HG03432 (cell line): ENCODE measurements at regions not wholly inside any gene's neighbourhood (a gene's known extent, or its start where the extent isn't known, plus 50 kb on each side); places are given as distances from the start of the nearest gene placed in this dataset.

Experiments
- ATAC-seq: cut with Tn5 transposase; IDR thresholded peaks from one replicate; pipeline ENCODE4 v1.9.1; 2021; ENCODE audit warnings: mild to moderate bottlenecking, moderate library complexity; ENCODE audit not compliant: unreplicated experiment

DNA sequence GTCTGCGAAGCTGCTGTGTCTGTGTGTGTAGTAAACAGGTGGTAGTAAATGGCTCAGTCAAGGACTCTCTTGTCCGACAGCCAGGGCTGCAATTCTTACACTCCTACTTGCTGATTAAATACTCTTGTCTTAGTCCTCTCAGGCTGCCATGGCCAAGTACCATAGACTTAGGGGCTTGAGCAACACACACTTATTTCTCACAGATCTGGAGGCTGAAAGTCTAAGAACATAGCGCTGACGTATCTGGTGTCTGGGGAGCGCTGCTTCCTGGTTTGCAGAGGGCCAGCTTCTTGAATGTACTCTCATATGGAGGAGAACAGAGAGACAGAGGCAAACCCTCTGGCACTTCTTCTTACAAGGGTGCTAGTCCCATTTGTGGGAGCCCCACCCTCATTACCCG, 411.0 kb downstream of the MED10 start:
- ATAC-seq = no peak

DNA sequence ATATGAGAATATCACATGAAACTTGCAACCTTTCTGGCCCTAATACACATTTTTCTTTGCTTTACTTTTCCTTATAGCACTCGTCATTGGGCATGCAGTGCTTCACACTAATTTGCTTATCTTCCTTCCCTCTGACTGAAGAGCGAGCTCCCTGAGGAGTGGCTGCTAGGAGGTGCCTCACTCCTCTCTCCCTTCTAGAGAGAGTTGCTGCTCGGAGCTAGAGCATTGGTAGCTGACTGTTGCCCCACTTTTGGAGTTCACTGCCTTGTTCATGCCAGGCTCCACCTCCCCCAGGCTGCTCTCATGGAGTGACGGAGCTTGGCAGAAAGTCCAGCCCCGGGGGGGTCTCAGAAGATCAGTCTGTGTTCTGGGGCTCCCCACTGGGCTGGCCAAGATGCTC, 413.2 kb downstream of the MED10 start:
- no peak for ATAC-seq

- no peak for ATAC-seq
These were observed 414.0 kb downstream of the MED10 start for GRCh38 chr5:5964347-5964746.

GRCh38 chr5:5957737-5958136, 420.6 kb downstream of the MED10 start:
- ATAC-seq = no peak

DNA sequence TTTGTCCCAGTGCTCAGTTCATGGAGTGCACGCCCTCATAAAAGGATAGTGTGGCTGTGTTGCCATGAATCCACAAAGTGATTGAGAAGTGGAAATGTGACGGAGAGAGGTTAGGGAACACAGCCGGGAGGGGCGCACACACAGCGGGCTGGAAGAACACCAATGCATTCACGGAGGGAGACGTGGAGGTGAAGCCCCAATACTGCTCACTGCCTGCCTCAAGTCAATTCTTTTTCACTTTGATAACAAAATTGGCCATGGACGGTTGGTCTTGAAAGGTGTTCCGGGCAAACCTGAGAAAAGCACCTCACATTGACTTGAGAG, 424.1 kb downstream of the MED10 start:
- no peak for ATAC-seq

DNA sequence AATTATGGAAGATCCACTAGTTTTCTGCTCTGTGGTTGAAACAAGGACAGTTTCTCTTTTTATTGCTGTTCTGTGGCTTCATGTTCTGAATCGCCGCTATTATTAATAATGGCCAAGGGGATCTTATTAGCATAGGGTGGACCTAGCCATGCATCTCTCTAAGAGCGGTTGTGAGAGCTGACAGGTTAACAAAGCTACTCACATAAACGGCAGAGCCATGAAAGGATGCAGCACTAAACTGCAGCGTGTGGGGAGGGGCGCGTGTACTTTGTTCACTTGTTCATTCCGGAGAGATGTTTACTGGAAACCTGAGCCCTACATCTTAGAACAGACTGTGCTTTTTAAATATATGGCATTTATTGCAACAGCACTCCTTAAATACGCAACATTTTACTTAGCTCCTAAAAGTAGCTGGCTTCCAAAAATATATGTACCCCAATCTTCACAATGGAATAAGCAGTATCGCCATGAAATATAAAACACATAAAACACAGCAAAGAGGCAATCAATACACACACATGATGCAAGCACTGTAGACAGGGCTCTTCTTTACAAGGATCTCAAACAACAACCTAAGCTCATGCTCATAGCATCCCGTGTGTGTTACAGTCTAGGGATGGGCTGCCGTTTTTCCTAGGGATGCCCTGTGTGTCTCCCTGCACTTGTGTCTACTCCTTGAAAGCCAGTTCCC, 424.6 kb downstream of the MED10 start:
- ATAC-seq = no peak

GRCh38 chr5:5951953-5952352, 426.4 kb downstream of the MED10 start:
- no peak for ATAC-seq

DNA sequence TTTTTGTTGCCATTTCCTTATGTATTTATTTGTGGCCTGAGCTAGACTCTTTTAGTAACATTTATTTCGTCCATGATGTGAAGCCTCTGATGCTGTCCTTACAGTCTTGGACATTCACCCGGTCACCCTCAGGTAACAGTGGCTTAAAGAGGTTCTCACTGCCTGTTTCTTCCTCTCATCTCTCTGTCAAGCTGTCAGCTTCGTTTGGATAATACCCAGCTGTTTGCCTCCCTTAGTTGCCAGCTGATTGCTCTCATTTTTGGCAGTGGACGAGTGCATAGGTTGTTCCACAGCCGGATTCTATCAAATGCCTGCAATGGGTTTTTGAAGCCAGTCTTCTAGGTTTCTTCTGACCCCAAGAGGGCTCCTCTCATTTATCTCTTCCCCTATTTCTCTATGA, 427.7 kb downstream of the MED10 start:
- ATAC-seq = no peak

DNA sequence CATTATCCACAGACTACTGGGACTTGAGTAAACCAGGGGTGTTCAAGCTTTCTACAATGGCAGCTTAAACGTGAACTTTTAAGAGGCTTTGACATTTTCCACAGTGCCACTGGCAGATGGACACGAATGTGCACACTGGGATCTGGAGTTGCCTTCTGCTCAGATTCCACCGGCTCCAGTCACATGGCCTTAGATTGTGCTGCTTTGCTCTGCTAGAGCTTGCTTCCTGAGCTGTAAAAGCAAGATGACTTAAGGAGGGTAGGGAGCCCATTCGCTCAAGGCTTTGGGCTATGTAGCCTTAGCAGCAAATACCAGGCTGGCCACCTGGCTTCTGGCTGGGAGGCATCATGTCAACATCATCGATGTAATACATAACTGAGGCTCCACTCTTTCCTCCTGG, 436.9 kb downstream of the MED10 start:
- no peak for ATAC-seq

GRCh38 chr5:5939759-5940370, 438.5 kb downstream of the MED10 start:
- no peak for ATAC-seq

DNA sequence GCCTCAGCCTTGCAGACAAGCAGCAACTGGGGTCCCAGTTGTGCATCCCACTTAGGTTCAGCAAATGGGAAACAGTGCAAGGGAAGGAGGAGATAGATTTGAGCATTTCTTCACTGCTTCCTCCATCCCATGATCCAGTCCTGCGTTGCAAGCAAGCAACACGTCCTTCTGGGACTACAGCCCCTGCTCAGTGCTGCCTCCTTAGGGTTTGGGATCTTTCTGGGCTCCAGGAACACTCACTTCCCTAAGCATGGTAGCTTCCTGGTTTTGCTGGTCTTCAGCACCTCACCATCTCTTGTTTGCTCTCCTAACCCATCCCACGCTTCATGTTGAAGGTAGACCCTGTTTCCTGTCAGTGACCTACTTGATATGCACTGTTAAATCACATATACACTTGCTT, 444.7 kb downstream of the MED10 start:
- ATAC-seq = no peak

DNA sequence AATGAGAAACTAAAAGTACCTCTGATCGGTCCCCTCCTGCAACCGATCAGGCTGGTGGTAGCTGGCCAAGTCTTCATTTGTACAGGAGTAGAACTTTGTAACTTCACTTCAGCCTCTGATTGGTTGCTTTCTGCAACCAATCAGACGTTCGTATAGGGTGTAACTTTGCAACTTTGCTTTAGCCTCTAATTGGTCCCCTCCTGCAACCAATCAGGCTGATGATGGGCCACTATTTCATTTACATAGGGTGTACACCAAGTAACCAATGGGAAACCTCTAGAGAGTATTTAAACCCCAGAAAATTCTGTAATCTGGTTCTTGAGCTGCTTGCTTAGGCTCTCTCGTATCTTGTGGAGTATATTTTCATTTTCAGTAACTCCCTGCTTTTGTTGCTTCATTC, 445.5 kb downstream of the MED10 start:
- no peak for ATAC-seq

DNA sequence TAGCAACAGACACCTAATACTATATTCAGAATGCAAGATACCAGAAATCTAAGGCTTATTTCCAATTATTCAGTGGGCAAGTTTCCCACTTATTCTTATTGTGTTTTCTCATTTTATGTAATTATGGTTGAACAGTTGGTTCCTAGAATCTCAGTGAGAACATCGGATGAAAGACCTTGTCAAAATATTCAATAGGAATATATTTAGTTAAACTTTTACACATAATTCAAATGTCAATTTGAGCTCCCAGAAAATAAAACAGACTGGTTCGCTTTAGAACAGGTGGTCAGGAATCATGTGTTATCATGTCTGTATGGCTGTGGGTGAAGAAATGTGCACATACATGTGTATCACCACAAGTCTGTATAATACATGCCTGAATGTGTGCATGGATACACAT, 447.8 kb downstream of the MED10 start:
- ATAC-seq = no peak

DNA sequence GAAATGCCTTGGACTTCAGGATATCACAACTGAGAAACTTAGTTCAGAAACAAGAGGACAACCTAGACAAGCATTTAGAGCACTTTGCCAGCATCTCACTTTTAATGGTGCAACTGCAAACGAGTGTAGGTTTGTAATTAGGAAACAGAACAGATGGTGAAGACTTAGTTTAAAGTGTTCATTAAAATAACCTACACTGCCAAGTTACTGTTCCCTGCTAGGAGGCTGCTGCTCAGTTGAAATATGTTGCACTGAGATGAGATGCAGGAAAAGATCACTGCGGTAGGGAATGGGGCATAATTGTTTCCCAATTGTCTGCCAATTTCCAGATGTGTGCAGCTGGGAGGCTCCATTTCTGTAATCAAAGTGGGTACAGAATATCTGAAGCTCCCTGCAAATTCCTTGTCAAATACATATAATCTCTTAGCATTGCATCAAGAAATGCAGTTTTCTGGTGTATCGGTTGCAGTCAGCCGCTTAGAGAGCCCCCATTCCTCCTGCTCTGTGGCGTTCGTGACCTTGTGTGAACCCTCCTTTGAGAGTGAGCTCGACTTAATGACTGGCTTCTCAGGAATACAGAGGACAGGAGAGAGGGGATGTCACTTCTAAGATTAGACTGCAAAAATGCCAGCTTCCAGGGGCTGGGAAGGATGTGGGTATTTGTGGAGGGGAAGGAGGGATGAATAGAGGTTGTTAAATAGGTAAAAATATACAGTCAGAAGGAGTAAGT, 448.9 kb downstream of the MED10 start:
- no peak for ATAC-seq

- no peak for ATAC-seq
These were observed 453.2 kb downstream of the MED10 start for GRCh38 chr5:5925191-5925590.

DNA sequence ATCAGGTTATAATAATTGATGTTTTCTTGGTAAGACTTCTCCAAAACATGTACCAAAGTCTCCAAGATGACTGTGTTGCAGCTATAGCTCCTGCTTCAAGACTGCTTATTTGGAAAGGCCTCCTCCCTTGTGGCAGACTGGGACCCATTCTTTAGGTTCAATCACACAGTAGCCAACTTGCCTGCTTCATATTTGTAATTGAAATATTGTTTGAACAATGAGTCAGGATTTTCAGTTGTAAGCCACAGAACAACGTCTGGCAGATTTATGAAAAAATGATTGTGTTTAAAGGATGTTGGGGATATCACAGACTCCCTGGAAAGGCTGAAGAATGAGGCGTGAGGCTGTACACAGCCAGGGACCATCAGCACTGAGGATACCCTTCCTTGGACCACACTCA, 458.9 kb downstream of the MED10 start:
- ATAC-seq = no peak

- ATAC-seq = no peak
These were observed 471.6 kb downstream of the MED10 start for GRCh38 chr5:5906778-5907177.

DNA sequence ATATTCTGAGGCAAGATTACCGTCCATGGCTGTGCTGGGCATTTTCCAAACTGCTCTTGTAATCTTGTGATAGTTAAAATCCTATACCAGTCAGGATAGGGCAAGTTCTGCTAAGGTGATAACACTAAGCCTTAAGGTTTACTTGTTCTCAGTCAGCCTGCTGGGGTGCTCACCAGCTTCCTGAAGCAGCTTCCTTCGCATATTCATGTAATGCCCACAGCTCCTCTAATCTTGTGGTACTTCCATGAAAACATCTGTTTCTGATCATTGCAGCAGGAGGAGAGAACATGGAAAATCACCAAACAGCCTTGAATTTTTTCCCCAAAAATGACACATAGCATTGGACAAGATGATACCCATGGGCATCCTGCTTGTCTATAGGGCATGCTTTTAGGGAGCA, 473.2 kb downstream of the MED10 start:
- ATAC-seq = no peak

DNA sequence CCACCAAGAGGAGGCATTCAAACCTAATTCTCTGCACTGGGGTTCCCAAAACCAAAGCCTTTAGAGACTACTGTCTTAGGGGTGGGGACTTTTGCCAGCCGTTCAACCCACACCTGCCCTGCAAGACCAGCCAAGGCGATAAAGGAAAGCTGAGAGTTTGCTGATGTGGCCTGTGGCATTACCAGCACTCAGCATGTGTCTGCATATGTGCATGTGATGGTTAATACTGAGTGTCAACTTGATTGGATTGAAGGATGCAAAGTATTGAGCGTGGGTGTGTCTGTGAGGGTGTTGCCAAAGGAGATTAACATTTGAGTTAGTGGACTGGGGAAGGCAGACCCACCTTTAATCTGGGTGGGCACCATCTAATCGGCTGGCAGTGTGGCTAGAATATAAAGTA, 474.2 kb downstream of the MED10 start:
- ATAC-seq = no peak

GRCh38 chr5:5902678-5903646, 475.4 kb downstream of the MED10 start:
- no peak for ATAC-seq

DNA sequence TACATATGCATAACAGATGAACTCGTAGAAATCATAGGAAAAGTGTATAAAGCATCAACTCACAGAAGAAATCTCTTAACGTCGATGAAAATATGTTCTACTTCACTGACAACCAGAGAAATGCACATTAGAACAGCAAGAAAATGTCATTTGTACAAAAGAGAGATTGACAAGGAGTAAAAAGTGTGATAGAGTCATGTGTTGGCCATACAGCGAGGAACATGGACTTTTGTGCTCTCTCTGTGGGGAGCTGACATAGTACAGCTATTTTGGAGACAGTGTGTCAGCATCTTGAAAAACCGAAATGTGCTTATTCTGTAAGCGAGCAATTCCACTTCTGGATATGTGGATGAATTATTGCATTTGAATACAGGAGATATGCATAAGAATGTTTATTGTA, 477.9 kb downstream of the ICE1 start:
- ATAC-seq = no peak
